Right lobe of liver (tissue), 4 donors: ENCODE measurements at regions not wholly inside any gene's neighbourhood (a gene's known extent, or its start where the extent isn't known, plus 50 kb on each side); places are given as distances from the start of the nearest gene placed in this dataset.

ENCODE experiments used
- POLR2A ChIP-seq: fragments of 450-650 bp; IDR thresholded peaks from one replicate; pipeline ENCODE4 v1.6.1; 2017; ENCODE audit warnings: antibody characterized with exemption, mild to moderate bottlenecking
- TF ChIP-seq, protein P1 (sequence below), 4 donors: fragments of 200-600 bp in 3 of 4; fragments of 450-650 bp in 1 of 4; IDR thresholded peaks; one replicate each; pipeline versions ENCODE4 v1.5.1 to v1.8.0; 2016 to 2022; ENCODE audit warnings: antibody characterized with exemption in 4 of 4, mild to moderate bottlenecking in 2 of 4
- donor health status: DM: no; HTN: no; CAD: no.
- donor health status: DM: no; HTN: no; CAD: no.
- donor health status: DM: no; HTN: yes; CAD: no.

DNA sequence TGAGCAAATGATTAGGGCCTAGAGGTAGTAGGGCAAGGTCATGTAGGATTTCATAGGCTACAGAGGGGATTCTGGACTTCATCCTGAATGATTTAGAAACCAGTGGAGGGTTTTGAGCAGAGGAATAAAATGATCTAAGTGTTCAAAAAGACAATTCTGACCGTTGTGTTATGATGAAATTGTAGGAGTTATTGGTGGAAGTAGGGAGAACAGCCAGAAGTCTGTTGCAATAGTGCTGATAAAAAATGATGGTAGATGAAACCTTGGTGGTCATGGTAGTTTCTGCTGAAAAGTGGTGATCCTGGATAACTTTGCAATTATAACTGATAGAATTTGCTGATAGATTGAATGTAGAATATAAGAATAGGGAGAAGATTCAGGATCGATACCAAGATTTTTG lies 60.2 kb downstream of the MID1IP1 start:
- TF ChIP-seq POLR2A: no peak
- TF ChIP-seq, protein P1, sequence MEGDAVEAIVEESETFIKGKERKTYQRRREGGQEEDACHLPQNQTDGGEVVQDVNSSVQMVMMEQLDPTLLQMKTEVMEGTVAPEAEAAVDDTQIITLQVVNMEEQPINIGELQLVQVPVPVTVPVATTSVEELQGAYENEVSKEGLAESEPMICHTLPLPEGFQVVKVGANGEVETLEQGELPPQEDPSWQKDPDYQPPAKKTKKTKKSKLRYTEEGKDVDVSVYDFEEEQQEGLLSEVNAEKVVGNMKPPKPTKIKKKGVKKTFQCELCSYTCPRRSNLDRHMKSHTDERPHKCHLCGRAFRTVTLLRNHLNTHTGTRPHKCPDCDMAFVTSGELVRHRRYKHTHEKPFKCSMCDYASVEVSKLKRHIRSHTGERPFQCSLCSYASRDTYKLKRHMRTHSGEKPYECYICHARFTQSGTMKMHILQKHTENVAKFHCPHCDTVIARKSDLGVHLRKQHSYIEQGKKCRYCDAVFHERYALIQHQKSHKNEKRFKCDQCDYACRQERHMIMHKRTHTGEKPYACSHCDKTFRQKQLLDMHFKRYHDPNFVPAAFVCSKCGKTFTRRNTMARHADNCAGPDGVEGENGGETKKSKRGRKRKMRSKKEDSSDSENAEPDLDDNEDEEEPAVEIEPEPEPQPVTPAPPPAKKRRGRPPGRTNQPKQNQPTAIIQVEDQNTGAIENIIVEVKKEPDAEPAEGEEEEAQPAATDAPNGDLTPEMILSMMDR (IDR thresholded peaks at IDR 0.05): no peak
